ENCODE measurements at regions not wholly inside any gene's neighbourhood (a gene's known extent, or its start where the extent isn't known, plus 50 kb on each side); places are given as distances from the start of the nearest gene placed in this dataset.
A peak's percentile ranks its signal among the peaks of the same experiment; 100 is the strongest.
"Not testable (repeated sequence)": the region's sequence is repeated elsewhere in the genome, so short reads cannot be mapped to it uniquely, and the experiment has no call there.

DNA sequence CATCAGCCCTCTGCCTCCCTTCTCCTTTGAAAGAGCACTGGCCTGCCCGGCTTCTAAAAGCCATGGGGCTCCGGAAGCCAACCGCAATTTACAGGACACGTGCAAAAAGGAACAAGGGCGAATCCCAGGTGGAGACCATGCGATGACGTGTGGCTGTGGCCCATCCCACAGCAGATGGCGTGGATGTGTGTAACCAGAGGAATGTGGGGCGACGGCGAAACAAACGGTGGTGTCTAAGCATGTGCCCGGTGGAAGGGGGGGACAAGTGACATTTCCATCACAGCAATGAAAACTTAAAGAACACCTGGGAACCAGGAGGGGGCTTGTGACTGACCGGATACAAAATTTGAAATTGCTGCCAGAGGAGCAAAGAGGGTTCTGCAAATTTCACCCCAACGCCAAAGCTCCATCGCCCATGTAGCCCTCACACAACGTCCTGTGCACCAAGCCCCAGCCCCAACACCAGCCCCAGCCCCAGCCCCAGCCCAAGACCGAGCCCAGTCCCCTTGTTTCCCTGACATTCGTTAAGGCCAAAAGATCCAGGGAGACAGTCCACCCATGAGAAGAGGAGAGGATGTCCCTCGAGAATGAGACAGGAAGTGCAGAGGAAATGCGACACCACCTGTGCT lies 159.7 kb upstream of the ZNF337 start:
- no peak overlapping the region for H3K4me3 ChIP-seq (ENCODE audit: extremely low read depth, insufficient read depth, low read length, poor library complexity, severe bottlenecking)
- no peaks in the 10 kb centered on the region for H3K9me3 ChIP-seq (ENCODE audit: control insufficient read depth, low read length)
- no peak overlapping the region for H3K27ac ChIP-seq (ENCODE audit: low read depth, low read length, severe bottlenecking)
- WGBS, 2 experiments (ENCODE audit: insufficient coverage in 2 of 2): 93 to 96% methylated on average over 17 to 20 of the region's 21 CpGs
- H3K36me3 ChIP-seq (ENCODE audit: control insufficient read depth, insufficient read depth, low read length): no peaks in the 10 kb centered on the region
- no peaks in the 10 kb centered on the region for H3K4me1 ChIP-seq (ENCODE audit: control insufficient read depth, insufficient read depth, low read length, poor library complexity, severe bottlenecking)

DNA sequence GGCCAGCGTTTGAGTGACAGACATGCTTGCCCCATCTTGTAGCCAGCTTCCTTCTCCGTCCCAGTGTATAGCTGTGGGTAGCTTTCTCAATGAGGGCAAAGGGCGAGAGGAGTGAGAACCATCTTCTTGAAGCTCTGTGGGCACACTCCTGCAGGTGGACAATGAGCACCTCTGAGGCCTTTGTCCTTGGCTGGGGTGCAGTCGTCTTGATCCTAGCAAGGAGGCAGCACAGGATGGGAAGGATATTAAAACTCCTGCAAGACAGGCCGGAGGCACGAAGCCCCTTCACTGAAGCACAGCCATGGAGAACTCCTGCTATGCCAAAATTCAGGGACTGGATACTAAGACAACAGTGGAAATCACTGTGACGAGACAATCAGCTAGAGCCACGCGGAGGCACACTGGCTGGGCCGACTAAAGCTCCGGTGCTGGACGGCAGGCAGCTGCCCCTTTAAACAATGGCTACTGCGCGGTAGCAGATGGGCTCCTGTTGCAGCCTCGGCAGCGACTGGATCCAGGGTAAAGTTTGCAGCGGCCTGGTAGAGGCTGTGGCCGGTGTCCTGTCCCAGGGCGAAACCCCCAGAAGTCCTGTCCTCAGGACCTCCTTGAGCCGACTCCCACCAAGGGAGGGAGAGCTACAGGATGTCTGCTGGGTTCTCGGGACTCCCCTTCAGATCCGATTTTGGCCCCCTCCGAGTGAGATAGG lies 159.0 kb upstream of the ZNF337 start:
- 91 to 94% methylated on average over 19 to 21 of the region's 23 CpGs for WGBS, 2 experiments (ENCODE audit: insufficient coverage in 2 of 2)

DNA sequence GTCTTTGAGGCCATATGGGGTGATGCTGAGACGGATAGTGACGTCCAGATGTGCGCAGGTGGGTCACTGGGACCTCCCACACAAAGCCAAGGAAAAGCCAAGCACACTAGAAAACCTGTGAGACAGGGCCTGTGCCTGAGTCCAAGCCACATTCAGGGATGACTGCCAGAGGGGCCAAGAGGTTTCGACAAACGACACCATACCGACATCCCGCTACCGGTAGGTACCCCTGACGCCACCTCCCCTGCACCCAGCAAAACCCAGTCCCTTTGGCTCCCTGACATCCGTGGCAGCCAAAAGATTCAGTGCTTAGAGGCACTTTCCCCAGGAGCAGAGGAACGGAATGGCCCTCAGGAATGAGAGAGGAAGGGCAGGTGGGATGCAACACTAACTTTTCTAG lies 158.0 kb upstream of the ZNF337 start:
- H3K27ac ChIP-seq (ENCODE audit: low read depth, low read length, severe bottlenecking): not testable (repeated sequence)
- WGBS, 2 experiments (ENCODE audit: insufficient coverage in 2 of 2): 79 to 95% methylated on average over 3 to 6 of the region's 11 CpGs

More for the DNA sequence above, 159.0 kb upstream of the ZNF337 start:
- H3K4me3 ChIP-seq (ENCODE audit: extremely low read depth, insufficient read depth, low read length, poor library complexity, severe bottlenecking); H3K4me1 ChIP-seq (ENCODE audit: control insufficient read depth, insufficient read depth, low read length, poor library complexity, severe bottlenecking); H3K9me3 ChIP-seq (ENCODE audit: control insufficient read depth, low read length); H3K27ac ChIP-seq (ENCODE audit: low read depth, low read length, severe bottlenecking); H3K36me3 ChIP-seq (ENCODE audit: control insufficient read depth, insufficient read depth, low read length): not testable (repeated sequence)

DNA sequence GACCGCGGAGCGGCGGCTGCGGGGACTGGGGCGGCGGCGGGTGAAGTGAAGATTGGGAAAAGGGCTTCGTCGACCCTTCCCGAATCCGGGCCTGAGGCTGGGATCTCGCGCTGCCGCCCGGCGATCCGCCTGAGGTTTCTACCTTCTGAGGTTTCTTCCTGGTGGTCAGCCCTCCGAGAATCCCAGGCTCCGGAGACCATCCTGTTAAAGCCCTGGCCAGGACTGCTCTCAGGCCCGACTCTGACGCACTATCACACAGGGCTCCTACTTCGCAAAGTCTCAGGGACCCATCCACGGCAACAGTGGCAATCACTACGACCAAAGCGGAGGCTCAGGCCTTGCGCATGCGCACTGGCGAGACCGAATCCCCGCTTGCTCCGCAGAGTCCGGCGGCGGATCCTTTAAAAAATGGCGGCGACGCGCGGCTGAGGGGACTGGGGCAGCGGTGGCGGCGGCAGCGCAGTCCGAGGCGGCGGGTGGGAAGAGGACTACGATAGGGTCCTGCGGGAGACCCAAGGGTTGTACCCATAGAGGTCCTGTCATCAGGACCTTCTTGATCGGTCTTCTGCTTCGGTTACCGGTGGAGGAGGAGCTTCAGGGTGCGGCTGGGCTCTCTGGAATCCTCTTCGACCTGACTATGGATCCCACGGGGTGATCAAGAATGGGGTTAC lies 157.2 kb upstream of the ZNF337 start:
- 77 to 79% methylated on average over 50 to 55 of the region's 55 CpGs for WGBS, 2 experiments (ENCODE audit: insufficient coverage in 2 of 2)
- H3K9me3 ChIP-seq (ENCODE audit: control insufficient read depth, low read length); H3K27ac ChIP-seq (ENCODE audit: low read depth, low read length, severe bottlenecking); H3K36me3 ChIP-seq (ENCODE audit: control insufficient read depth, insufficient read depth, low read length); H3K4me1 ChIP-seq (ENCODE audit: control insufficient read depth, insufficient read depth, low read length, poor library complexity, severe bottlenecking): not testable (repeated sequence)
- H3K4me3 ChIP-seq (ENCODE audit: extremely low read depth, insufficient read depth, low read length, poor library complexity, severe bottlenecking): peak overlapping the region; percentile 14

More for the DNA sequence above, 158.0 kb upstream of the ZNF337 start:
- not testable (repeated sequence) for H3K4me1 ChIP-seq (ENCODE audit: control insufficient read depth, insufficient read depth, low read length, poor library complexity, severe bottlenecking); H3K4me3 ChIP-seq (ENCODE audit: extremely low read depth, insufficient read depth, low read length, poor library complexity, severe bottlenecking); H3K36me3 ChIP-seq (ENCODE audit: control insufficient read depth, insufficient read depth, low read length); H3K9me3 ChIP-seq (ENCODE audit: control insufficient read depth, low read length)

GRCh38 chr20:25852968-25853717 lies 156.5 kb upstream of the ZNF337 start:
- H3K27ac ChIP-seq (ENCODE audit: low read depth, low read length, severe bottlenecking); H3K9me3 ChIP-seq (ENCODE audit: control insufficient read depth, low read length); H3K4me1 ChIP-seq (ENCODE audit: control insufficient read depth, insufficient read depth, low read length, poor library complexity, severe bottlenecking); H3K4me3 ChIP-seq (ENCODE audit: extremely low read depth, insufficient read depth, low read length, poor library complexity, severe bottlenecking); H3K36me3 ChIP-seq (ENCODE audit: control insufficient read depth, insufficient read depth, low read length): not testable (repeated sequence)
- 78 to 89% methylated on average over 7 of the region's 31 CpGs for WGBS, 2 experiments (ENCODE audit: insufficient coverage in 2 of 2)

DNA sequence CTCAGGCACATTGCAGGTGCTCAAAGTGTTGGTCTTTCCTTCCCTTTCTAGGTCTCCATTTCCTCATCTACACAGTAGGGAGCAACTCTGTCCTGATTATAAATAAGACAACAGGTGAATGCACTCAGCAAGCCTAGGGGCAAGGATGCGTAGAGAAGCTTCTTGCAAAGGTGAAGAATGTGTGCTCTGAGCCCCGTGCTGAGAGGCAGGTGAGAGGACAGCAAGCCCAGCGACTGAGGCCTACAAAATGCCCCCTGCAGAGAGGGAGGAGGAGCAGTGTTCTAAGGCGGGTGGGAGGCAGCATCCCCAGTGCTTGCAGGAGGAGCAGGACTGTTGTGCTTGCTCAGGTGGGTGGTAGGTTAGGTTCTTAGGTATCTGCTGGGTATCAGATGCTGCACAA lies 153.5 kb upstream of the ZNF337 start:
- not testable (repeated sequence) for H3K4me3 ChIP-seq (ENCODE audit: extremely low read depth, insufficient read depth, low read length, poor library complexity, severe bottlenecking); H3K4me1 ChIP-seq (ENCODE audit: control insufficient read depth, insufficient read depth, low read length, poor library complexity, severe bottlenecking); H3K9me3 ChIP-seq (ENCODE audit: control insufficient read depth, low read length); H3K27ac ChIP-seq (ENCODE audit: low read depth, low read length, severe bottlenecking); H3K36me3 ChIP-seq (ENCODE audit: control insufficient read depth, insufficient read depth, low read length)
- 83% methylated on average over 1 of the region's 4 CpGs; no CpG with 5 or more reads in 1 of the 2 experiments for WGBS, 2 experiments (ENCODE audit: insufficient coverage in 2 of 2)

GRCh38 chr20:25848222-25848621 lies 151.6 kb upstream of the ZNF337 start:
- Histone ChIP-seq H3K9me3 (ENCODE audit: control insufficient read depth, low read length) (no peaks in the 10 kb centered on the region), H3K4me1 (ENCODE audit: control insufficient read depth, insufficient read depth, low read length, poor library complexity, severe bottlenecking) (no peaks in the 10 kb centered on the region), H3K27ac (ENCODE audit: low read depth, low read length, severe bottlenecking) (no peak overlapping the region), H3K36me3 (ENCODE audit: control insufficient read depth, insufficient read depth, low read length) (no peaks in the 10 kb centered on the region), H3K4me3 (ENCODE audit: extremely low read depth, insufficient read depth, low read length, poor library complexity, severe bottlenecking) (no peak overlapping the region)
- 90 to 91% methylated on average over 2 to 5 of the region's 7 CpGs for WGBS, 2 experiments (ENCODE audit: insufficient coverage in 2 of 2)

- H3K36me3 ChIP-seq (ENCODE audit: control insufficient read depth, insufficient read depth, low read length); H3K4me1 ChIP-seq (ENCODE audit: control insufficient read depth, insufficient read depth, low read length, poor library complexity, severe bottlenecking); H3K27ac ChIP-seq (ENCODE audit: low read depth, low read length, severe bottlenecking); H3K4me3 ChIP-seq (ENCODE audit: extremely low read depth, insufficient read depth, low read length, poor library complexity, severe bottlenecking); H3K9me3 ChIP-seq (ENCODE audit: control insufficient read depth, low read length): not testable (repeated sequence)
- no CpG with 5 or more reads among the region's 9 CpGs for WGBS, 2 experiments (ENCODE audit: insufficient coverage in 2 of 2)
Measured at GRCh38 chr20:25844640-25845039, 148.0 kb upstream of the ZNF337 start.

DNA sequence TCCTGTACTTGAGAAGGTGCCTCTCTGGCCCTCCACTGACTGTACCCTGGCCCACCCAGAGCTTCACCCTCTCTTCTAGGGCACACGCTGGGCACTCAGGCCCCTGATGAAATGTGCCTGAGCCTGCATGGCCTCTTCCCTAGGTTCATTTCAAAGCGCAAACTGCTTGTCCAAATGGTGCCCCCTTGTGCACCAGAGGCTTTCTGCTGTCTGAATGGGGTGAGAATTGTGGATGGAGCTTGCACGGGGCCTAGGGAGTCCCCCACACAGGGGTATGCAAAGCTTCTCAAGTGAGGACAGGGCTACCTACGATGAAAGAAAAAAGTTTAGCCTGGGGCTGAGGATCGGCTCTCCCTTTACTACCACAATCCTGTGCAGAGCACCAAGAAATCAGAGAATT lies 116.9 kb upstream of the ZNF337 start:
- not testable (repeated sequence) for H3K36me3 ChIP-seq (ENCODE audit: control insufficient read depth, insufficient read depth, low read length); H3K27ac ChIP-seq (ENCODE audit: low read depth, low read length, severe bottlenecking); H3K4me1 ChIP-seq (ENCODE audit: control insufficient read depth, insufficient read depth, low read length, poor library complexity, severe bottlenecking); H3K4me3 ChIP-seq (ENCODE audit: extremely low read depth, insufficient read depth, low read length, poor library complexity, severe bottlenecking); H3K9me3 ChIP-seq (ENCODE audit: control insufficient read depth, low read length)
- no CpG with 5 or more reads among the region's 5 CpGs for WGBS, 2 experiments (ENCODE audit: insufficient coverage in 2 of 2)

- not testable (repeated sequence) for H3K27ac ChIP-seq (ENCODE audit: low read depth, low read length, severe bottlenecking); H3K4me1 ChIP-seq (ENCODE audit: control insufficient read depth, insufficient read depth, low read length, poor library complexity, severe bottlenecking); H3K9me3 ChIP-seq (ENCODE audit: control insufficient read depth, low read length); H3K36me3 ChIP-seq (ENCODE audit: control insufficient read depth, insufficient read depth, low read length); H3K4me3 ChIP-seq (ENCODE audit: extremely low read depth, insufficient read depth, low read length, poor library complexity, severe bottlenecking)
- no CpG with 5 or more reads among the region's 45 CpGs for WGBS, 2 experiments (ENCODE audit: insufficient coverage in 2 of 2)
Measured at GRCh38 chr20:25798174-25798993, 101.7 kb upstream of the ZNF337 start.

Measured in mesodermal cell (in vitro differentiated cells).